AG10803 (cell line): ENCODE measurements at regions not wholly inside any gene's neighbourhood (a gene's known extent, or its start where the extent isn't known, plus 50 kb on each side); places are given as distances from the start of the nearest gene placed in this dataset.

ENCODE experiments used
- DNase-seq: peaks from one replicate; pipeline ENCODE4 v3.0.0; 2010; ENCODE audit warnings: low read depth
- H3K4me3 ChIP-seq: 2 replicates; pipeline ENCODE4 v1.5.1; 2011; ENCODE audit warnings: mild to moderate bottlenecking, low read length, control low read depth
- TF ChIP-seq, protein P1 (sequence below): conservative IDR thresholded peaks from 2 replicates; pipeline ENCODE4 v1.5.1; 2011; ENCODE audit warnings: mild to moderate bottlenecking, low read length, control low read depth, inconsistent platforms

DNA sequence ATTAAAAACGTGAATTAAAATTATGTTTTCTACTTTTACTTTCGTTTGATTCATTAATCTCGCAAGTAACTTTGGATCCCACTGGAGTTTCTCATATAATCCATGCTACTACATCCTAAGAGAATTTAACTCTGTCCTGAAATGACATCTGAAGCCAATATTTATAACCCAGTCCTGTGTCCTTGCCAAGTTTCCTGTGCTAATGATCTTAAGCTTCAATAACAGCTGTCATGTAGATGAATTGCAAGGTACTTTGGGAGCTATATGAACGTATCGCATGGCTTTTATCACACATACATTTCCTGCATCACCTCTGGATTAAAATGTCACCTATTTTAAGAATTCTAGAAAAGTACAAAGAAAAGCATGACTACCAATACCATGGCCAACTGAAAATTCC is 833.8 kb upstream of the CITED2 start:
- DNase-seq = no peak
- H3K4me3 ChIP-seq = no peak overlapping the region
- TF ChIP-seq, protein P1, sequence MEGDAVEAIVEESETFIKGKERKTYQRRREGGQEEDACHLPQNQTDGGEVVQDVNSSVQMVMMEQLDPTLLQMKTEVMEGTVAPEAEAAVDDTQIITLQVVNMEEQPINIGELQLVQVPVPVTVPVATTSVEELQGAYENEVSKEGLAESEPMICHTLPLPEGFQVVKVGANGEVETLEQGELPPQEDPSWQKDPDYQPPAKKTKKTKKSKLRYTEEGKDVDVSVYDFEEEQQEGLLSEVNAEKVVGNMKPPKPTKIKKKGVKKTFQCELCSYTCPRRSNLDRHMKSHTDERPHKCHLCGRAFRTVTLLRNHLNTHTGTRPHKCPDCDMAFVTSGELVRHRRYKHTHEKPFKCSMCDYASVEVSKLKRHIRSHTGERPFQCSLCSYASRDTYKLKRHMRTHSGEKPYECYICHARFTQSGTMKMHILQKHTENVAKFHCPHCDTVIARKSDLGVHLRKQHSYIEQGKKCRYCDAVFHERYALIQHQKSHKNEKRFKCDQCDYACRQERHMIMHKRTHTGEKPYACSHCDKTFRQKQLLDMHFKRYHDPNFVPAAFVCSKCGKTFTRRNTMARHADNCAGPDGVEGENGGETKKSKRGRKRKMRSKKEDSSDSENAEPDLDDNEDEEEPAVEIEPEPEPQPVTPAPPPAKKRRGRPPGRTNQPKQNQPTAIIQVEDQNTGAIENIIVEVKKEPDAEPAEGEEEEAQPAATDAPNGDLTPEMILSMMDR = no peak

DNA sequence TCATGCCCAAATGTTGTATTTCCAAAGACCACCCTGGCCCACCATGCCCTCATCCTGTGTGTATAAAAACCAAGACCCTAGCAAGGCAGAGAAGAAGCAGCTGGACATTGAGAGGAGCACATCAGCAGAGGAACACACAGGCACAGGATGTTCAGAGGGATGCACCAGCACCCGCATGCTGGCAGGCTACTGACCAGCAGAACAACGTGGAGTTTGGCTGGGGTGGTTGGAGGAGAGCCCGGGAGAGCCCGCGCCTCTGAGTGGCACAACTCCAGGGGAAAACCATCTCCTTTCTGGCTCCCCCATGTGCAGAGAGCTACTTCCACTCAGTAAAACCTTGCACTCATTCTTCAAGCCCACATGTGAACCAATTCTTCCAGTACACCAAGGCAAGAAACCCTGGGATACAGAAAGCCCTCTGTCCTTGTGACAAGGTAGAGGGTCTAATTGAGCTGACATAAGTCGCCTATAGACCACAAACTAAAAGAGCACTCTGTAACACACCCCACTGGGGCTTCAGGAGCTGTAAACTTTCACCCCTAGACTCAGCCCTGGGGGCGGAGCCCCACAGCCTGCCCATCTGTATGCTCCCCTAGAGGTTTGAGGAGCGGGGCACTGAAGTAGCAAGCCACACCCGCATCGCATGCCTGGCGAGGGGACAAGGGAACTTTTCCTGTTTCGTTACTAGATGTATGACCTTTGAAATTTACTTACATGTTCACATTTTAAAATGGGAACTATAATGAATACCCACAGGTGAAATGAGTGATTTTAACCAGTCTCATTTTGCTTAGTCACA is 831.5 kb upstream of the CITED2 start:
- DNase-seq = no peak
- no peak overlapping the region for H3K4me3 ChIP-seq
- TF ChIP-seq, protein P1 = no peak

DNA sequence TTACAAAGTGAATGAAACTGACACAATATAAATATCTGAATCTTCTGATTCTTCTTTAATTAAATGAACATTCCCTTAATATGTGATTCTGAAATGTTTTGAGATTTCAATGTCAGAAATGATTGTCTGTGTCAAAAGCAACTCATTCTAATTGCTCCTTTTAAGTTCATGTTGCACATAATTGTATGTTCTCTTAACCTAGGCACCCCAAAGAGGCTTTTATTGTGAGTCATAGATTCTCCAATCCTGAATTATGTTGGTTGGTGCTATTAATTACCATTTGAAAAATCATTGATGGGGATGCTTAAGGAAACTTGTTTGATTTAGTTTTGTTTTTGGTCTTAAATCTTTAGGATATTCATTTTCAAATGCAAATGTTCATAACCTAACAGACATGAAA is 829.7 kb upstream of the CITED2 start:
- no peak for DNase-seq
- H3K4me3 ChIP-seq = no peak overlapping the region
- TF ChIP-seq, protein P1 = no peak

DNA sequence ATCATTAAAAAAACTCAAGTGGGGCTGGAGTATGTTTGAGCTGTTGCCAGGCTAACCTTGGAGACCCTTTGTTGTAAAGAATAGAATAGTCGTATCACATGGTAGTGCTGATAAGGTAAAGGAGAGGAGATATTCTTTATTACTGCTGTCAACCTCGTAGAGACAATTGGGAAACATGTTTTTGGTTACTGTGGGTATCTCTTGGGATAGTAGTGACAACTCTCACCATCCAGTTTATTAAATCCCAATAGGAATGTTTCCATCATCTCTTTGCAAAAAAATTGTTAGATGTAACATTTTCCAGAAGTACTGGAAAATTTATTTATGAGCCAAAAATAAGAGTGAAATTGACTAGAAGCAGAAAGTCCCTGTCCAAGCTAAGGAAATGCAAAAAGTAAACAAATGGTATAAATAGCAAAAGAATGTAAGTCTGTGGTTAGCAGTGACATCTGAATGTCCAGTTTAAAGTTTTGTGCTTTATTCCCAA is 829.3 kb upstream of the CITED2 start:
- TF ChIP-seq, protein P1 = no peak
- DNase-seq = peak; percentile 73
- H3K4me3 ChIP-seq = no peak overlapping the region

GRCh38 chr6:140202964-140203515 is 828.6 kb upstream of the CITED2 start:
- no peak overlapping the region for H3K4me3 ChIP-seq
- DNase-seq = no peak
- TF ChIP-seq, protein P1 = no peak

- DNase-seq = peak; percentile 48
- TF ChIP-seq, protein P1 = no peak
- no peak overlapping the region for H3K4me3 ChIP-seq
These were observed 827.5 kb upstream of the CITED2 start for GRCh38 chr6:140201787-140202458.
